Spleen (tissue), 7 donors: ENCODE measurements at regions not wholly inside any gene's neighbourhood (a gene's known extent, or its start where the extent isn't known, plus 50 kb on each side); places are given as distances from the start of the nearest gene placed in this dataset.

ENCODE experiments used
- CTCF ChIP-seq, 11 experiments: fragments of 200-600 bp in 7 of 11; fragments of 450-650 bp in 4 of 11; sonication (generic) in 4 of 11; IDR thresholded peaks in 8 of 11; conservative IDR thresholded peaks in 3 of 11; 1 replicate in 7 of 11; 2 replicates in 4 of 11; pipeline versions ENCODE4 v1.4.0 to v1.8.0; 2016 to 2021; ENCODE audit warnings: antibody characterized with exemption in 11 of 11, inconsistent platforms in 4 of 11, mild to moderate bottlenecking in 1 of 11
- POLR2A ChIP-seq, 3 donors: fragments of 450-650 bp; IDR thresholded peaks; one replicate each; pipeline ENCODE4 v1.5.1; 2017; ENCODE audit warnings: antibody characterized with exemption in 3 of 3, mild to moderate bottlenecking in 1 of 3
- POLR2AphosphoS5 ChIP-seq, 3 donors: sonication (generic); formaldehyde crosslinking; IDR thresholded peaks; one replicate each; pipeline ENCODE4 v1.5.1; 2017; ENCODE audit warnings: antibody characterized with exemption in 3 of 3
- donor health status: DM: no; HTN: no; CAD: no; lungs with moderate emphysema.
- donor health status: DM: no; HTN: no; CAD: no.
- donor health status: DM: no; HTN: no; CAD: no.

- TF ChIP-seq CTCF (IDR thresholded peaks at IDR 0.05 in 8 of 11, conservative IDR thresholded peaks at IDR 0.05 in 3 of 11) (no peak), POLR2AphosphoS5 (IDR thresholded peaks at IDR 0.05) (no peak), POLR2A (IDR thresholded peaks at IDR 0.05) (no peak)
Measured at GRCh38 chr6:78153976-78154375, 501.1 kb downstream of the MEI4 start.
